H9 (cell line): ENCODE measurements at regions not wholly inside any gene's neighbourhood (a gene's known extent, or its start where the extent isn't known, plus 50 kb on each side); places are given as distances from the start of the nearest gene placed in this dataset.

Experiments used
- DNase-seq: peaks from one replicate; pipeline ENCODE4 v3.0.0-alpha.2; 2017
- H2AFZ ChIP-seq: one replicate; pipeline ENCODE4 v1.6.1; 2013; ENCODE audit warnings: mild to moderate bottlenecking, low read length, control low read depth, moderate library complexity
- H2AK5ac ChIP-seq: 2 replicates; pipeline ENCODE4 v1.6.1; 2013; ENCODE audit warnings: low read length, control low read depth, mixed read lengths; ENCODE audit not compliant: insufficient read length
- H2BK120ac ChIP-seq: one replicate; pipeline ENCODE4 v1.6.1; 2013; ENCODE audit warnings: low read depth, mild to moderate bottlenecking, low read length, control low read depth, inconsistent platforms; ENCODE audit not compliant: poor library complexity, severe bottlenecking
- H2BK12ac ChIP-seq: 2 replicates; pipeline ENCODE4 v1.6.1; 2013; ENCODE audit warnings: low read length, control low read depth, mixed read lengths, low read depth; ENCODE audit not compliant: insufficient read length
- H2BK15ac ChIP-seq: 2 replicates; pipeline ENCODE4 v1.6.1; 2013; ENCODE audit warnings: low read depth, low read length, control low read depth
- H2BK20ac ChIP-seq: one replicate; pipeline ENCODE4 v1.6.1; 2013; ENCODE audit warnings: low read depth, mild to moderate bottlenecking, low read length, control low read depth, inconsistent platforms; ENCODE audit not compliant: poor library complexity, severe bottlenecking
- H2BK5ac ChIP-seq: 2 replicates; pipeline ENCODE4 v1.6.1; 2013; ENCODE audit warnings: low read length, control low read depth, mixed read lengths; ENCODE audit not compliant: insufficient read length
- H3K14ac ChIP-seq: 2 replicates; pipeline ENCODE4 v1.6.1; 2013; ENCODE audit warnings: low read length, control low read depth; ENCODE audit not compliant: insufficient read depth
- H3K18ac ChIP-seq: 2 replicates; pipeline ENCODE4 v1.6.1; 2013; ENCODE audit warnings: low read depth, mild to moderate bottlenecking, mixed read lengths, low read length, control low read depth; ENCODE audit not compliant: insufficient read length
- H3K23ac ChIP-seq: 2 replicates; pipeline ENCODE4 v1.6.1; 2013; ENCODE audit warnings: low read length, control low read depth, mixed read lengths, low read depth; ENCODE audit not compliant: insufficient read length
- H3K23me2 ChIP-seq: 2 replicates; pipeline ENCODE4 v1.6.1; 2013; ENCODE audit warnings: low read depth, mild to moderate bottlenecking, mixed read lengths, low read length, control low read depth; ENCODE audit not compliant: insufficient read length, poor library complexity, severe bottlenecking
- H3K27ac ChIP-seq: 2 replicates; pipeline ENCODE4 v1.5.1; 2013; ENCODE audit warnings: low read length, control low read depth, mixed read lengths, low read depth; ENCODE audit not compliant: insufficient read length
- H3K27me3 ChIP-seq: 2 replicates; pipeline ENCODE4 v1.6.1; 2013; ENCODE audit warnings: low read length, control low read depth, inconsistent platforms; ENCODE audit not compliant: insufficient read depth
- H3K4ac ChIP-seq: 2 replicates; pipeline ENCODE4 v1.6.1; 2013; ENCODE audit warnings: low read depth, mild to moderate bottlenecking, control low read depth, inconsistent platforms, low read length, moderate library complexity
- H3K4me1 ChIP-seq: 2 replicates; pipeline ENCODE4 v1.6.1; 2013; ENCODE audit warnings: low read length, control low read depth, inconsistent platforms; ENCODE audit not compliant: insufficient read depth
- H3K4me2 ChIP-seq: 2 replicates; pipeline ENCODE4 v1.6.1; 2013; ENCODE audit warnings: low read length, control low read depth, mixed read lengths; ENCODE audit not compliant: insufficient read length, insufficient read depth
- H3K56ac ChIP-seq: 2 replicates; pipeline ENCODE4 v1.6.1; 2013; ENCODE audit warnings: low read depth, mild to moderate bottlenecking, mixed read lengths, low read length, control low read depth; ENCODE audit not compliant: insufficient read length
- H3K79me1 ChIP-seq: 2 replicates; pipeline ENCODE4 v1.6.1; 2013; ENCODE audit warnings: low read depth, mild to moderate bottlenecking, moderate library complexity, low read length, control low read depth, inconsistent platforms; ENCODE audit not compliant: insufficient read depth, poor library complexity, severe bottlenecking
- H3K79me2 ChIP-seq: 2 replicates; pipeline ENCODE4 v1.6.1; 2013; ENCODE audit warnings: low read length, control low read depth, inconsistent platforms; ENCODE audit not compliant: insufficient read depth
- H3K9ac ChIP-seq: 2 replicates; pipeline ENCODE4 v1.6.1; 2013; ENCODE audit warnings: low read length, control low read depth, mixed read lengths; ENCODE audit not compliant: insufficient read length; ENCODE audit errors: extremely low read depth
- H3K9me3 ChIP-seq: one replicate; pipeline ENCODE4 v1.6.1; 2013; ENCODE audit warnings: low read depth, low read length, inconsistent platforms; ENCODE audit not compliant: control insufficient read depth
- H3T11ph ChIP-seq: one replicate; pipeline ENCODE4 v1.6.1; 2013; ENCODE audit warnings: mild to moderate bottlenecking, low read length, control low read depth, inconsistent platforms
- H4K20me1 ChIP-seq: one replicate; pipeline ENCODE4 v1.6.1; 2013; ENCODE audit not compliant: control insufficient read depth, insufficient read length, insufficient read depth
- H4K5ac ChIP-seq: 2 replicates; pipeline ENCODE4 v1.6.1; 2013; ENCODE audit warnings: low read depth, mild to moderate bottlenecking, mixed read lengths, low read length, control low read depth; ENCODE audit not compliant: insufficient read length
- H4K8ac ChIP-seq: replicated peaks from 2 replicates; pipeline ENCODE4 v1.6.1; 2013; ENCODE audit warnings: low read length, control low read depth, mixed read lengths, low read depth; ENCODE audit not compliant: insufficient read length
- H4K91ac ChIP-seq: 2 replicates; pipeline ENCODE4 v1.6.1; 2013; ENCODE audit warnings: low read depth, mild to moderate bottlenecking, moderate library complexity, mixed read lengths, low read length, control low read depth; ENCODE audit not compliant: insufficient read length
- H3K27ac Mint-ChIP-seq, 3 experiments: 2 replicates in 2 of 3; 3 replicates in 1 of 3; pipeline ENCODE4 v1.8.0; 2020 to 2021; ENCODE audit warnings: mixed read lengths in 3 of 3, mild to moderate bottlenecking in 1 of 3, moderate library complexity in 1 of 3
- H3K27me3 Mint-ChIP-seq: 2 replicates; pipeline ENCODE4 v1.8.0; 2021; ENCODE audit warnings: low read depth, mild to moderate bottlenecking, moderate library complexity, mixed read lengths
- H3K36me3 Mint-ChIP-seq, 3 experiments: 2 replicates in 2 of 3; 3 replicates in 1 of 3; pipeline ENCODE4 v1.8.0; 2020 to 2021; ENCODE audit warnings: low read depth in 3 of 3, mixed read lengths in 3 of 3; ENCODE audit not compliant: insufficient read depth in 1 of 3
- H3K4me1 Mint-ChIP-seq, 2 experiments: 2 replicates each; pipeline ENCODE4 v1.8.0; 2020; ENCODE audit warnings: mixed read lengths in 2 of 2
- H3K4me3 Mint-ChIP-seq, 2 experiments: 2 replicates in 1 of 2; 3 replicates in 1 of 2; pipeline ENCODE4 v1.8.0; 2020 to 2021; ENCODE audit warnings: mild to moderate bottlenecking in 2 of 2, mixed read lengths in 2 of 2, moderate library complexity in 1 of 2
- H3K9me3 Mint-ChIP-seq, 2 experiments: 2 replicates in 1 of 2; 3 replicates in 1 of 2; pipeline ENCODE4 v1.8.0; 2020; ENCODE audit warnings: mild to moderate bottlenecking in 2 of 2, mixed read lengths in 2 of 2, moderate library complexity in 1 of 2
- CTCF ChIP-seq: fragments of 200-600 bp; sonication (generic); conservative IDR thresholded peaks from 3 replicates; pipeline ENCODE4 v1.8.0; 2021; ENCODE audit warnings: antibody characterized with exemption, mild to moderate bottlenecking
- WGBS: extraction: QIAGEN DNeasy Blood & Tissue Kit; methylation state at CpG from one replicate; pipeline ENCODE4 v1.1.7; 2013; ENCODE audit warnings: missing lambda C conversion rate, low lambda C conversion rate, mixed read lengths; ENCODE audit not compliant: insufficient read length; ENCODE audit errors: extremely low coverage; 5-methylcytosine and 5-hydroxymethylcytosine counted together

- Histone ChIP-seq H4K8ac (no peak overlapping the region), H4K91ac (no peak overlapping the region), H2AK5ac (no peak overlapping the region), H3K27ac (no peak overlapping the region), H3K9ac (no peak overlapping the region), H2AFZ (no peak overlapping the region), H3K18ac (no peak overlapping the region), H3K27me3 (no peaks in the 10 kb centered on the region), H3K79me2 (no peaks in the 10 kb centered on the region), H3K79me1 (no peaks in the 10 kb centered on the region), H3K23ac (no peak overlapping the region), H3K4me2 (no peak overlapping the region), H3K14ac (no peak overlapping the region), H3T11ph (no peak overlapping the region), H2BK20ac (no peak overlapping the region), H4K5ac (no peak overlapping the region), H3K56ac (no peak overlapping the region), H2BK120ac (no peak overlapping the region), H2BK15ac (no peak overlapping the region), H3K4ac (no peak overlapping the region), H2BK5ac (no peak overlapping the region), H3K9me3 (no peaks in the 10 kb centered on the region), H2BK12ac (no peak overlapping the region), H3K23me2 (no peaks in the 10 kb centered on the region), H4K20me1 (no peaks in the 10 kb centered on the region), H3K4me1 (no peaks in the 10 kb centered on the region)
- no peak overlapping the region for H3K4me3 Mint-ChIP-seq
- peaks cover 0 to 2% (median 2%) of the 10 kb centered on the region in 3 experiments; a peak in 4 of 7 replicates for H3K36me3 Mint-ChIP-seq
- peaks cover 10 to 14% of the 10 kb centered on the region in 2 experiments for H3K4me1 Mint-ChIP-seq
- no peaks in the 10 kb centered on the region for H3K27me3 Mint-ChIP-seq
- DNase-seq, result no peak
- peaks cover under 1 to 9% of the 10 kb centered on the region in 2 experiments; a peak in 4 of 5 replicates for H3K9me3 Mint-ChIP-seq
- peak overlapping the region in 1 of 3 experiments; percentile 27; a peak in 2 of 7 replicates for H3K27ac Mint-ChIP-seq
- no CpG with 5 or more reads among the region's 1 CpG for WGBS
- TF ChIP-seq CTCF, result no peak
These were observed 298.6 kb upstream of the FAM98A start for GRCh38 chr2:33897741-33898140.
